Keratinocyte (primary cell): ENCODE measurements at regions not wholly inside any gene's neighbourhood (a gene's known extent, or its start where the extent isn't known, plus 50 kb on each side); places are given as distances from the start of the nearest gene placed in this dataset.

Experiments used
- DNase-seq: peaks from one replicate; pipeline ENCODE4 v3.0.0-alpha.2; 2011; ENCODE audit warnings: low read depth, missing footprints, low spot score
- FAIRE-seq: peaks from 2 replicates; lab custom pipeline; 2011; peaks lifted over from hg19 to GRCh38; lab: Jason Lieb, UNC
- H2AFZ ChIP-seq: 2 replicates; pipeline ENCODE4 v1.6.0; 2012; ENCODE audit warnings: low read length, control low read depth, inconsistent platforms; ENCODE audit not compliant: control insufficient read depth
- H3K27ac ChIP-seq: 2 replicates; pipeline ENCODE4 v1.5.1; 2011; ENCODE audit warnings: low read length; ENCODE audit not compliant: control insufficient read depth, insufficient read depth
- H3K27me3 ChIP-seq: 3 replicates; pipeline ENCODE4 v1.6.0; 2011; ENCODE audit warnings: low read length; ENCODE audit not compliant: control insufficient read depth, insufficient read depth; ENCODE audit errors: extremely low read depth
- H3K36me3 ChIP-seq, 2 experiments: 2 replicates in 1 of 2; 3 replicates in 1 of 2; pipeline ENCODE4 v1.5.1; 2011; ENCODE audit warnings: low read length in 2 of 2, mild to moderate bottlenecking in 1 of 2; ENCODE audit not compliant: control insufficient read depth in 2 of 2, insufficient read depth in 2 of 2; ENCODE audit errors: extremely low read depth in 1 of 2
- H3K4me1 ChIP-seq: 3 replicates; pipeline ENCODE4 v1.5.1; 2011; ENCODE audit warnings: low read length; ENCODE audit not compliant: control insufficient read depth, insufficient read depth; ENCODE audit errors: extremely low read depth
- H3K4me2 ChIP-seq: 3 replicates; pipeline ENCODE4 v1.6.0; 2011; ENCODE audit warnings: low read depth, low read length; ENCODE audit not compliant: control insufficient read depth, insufficient read depth; ENCODE audit errors: extremely low read depth
- H3K4me3 ChIP-seq, 3 experiments: fragments of 200-600 bp in 1 of 3; sonication (generic) in 1 of 3; 2 replicates in 2 of 3; 3 replicates in 1 of 3; pipeline ENCODE4 v1.5.1; 2011 to 2016; ENCODE audit warnings: low read length in 3 of 3, mild to moderate bottlenecking in 3 of 3, control low read depth in 2 of 3, inconsistent platforms in 1 of 3, low read depth in 1 of 3, mixed read lengths in 1 of 3, mixed run types in 1 of 3, moderate library complexity in 1 of 3; ENCODE audit not compliant: control insufficient read depth in 2 of 3, insufficient read depth in 2 of 3; ENCODE audit errors: extremely low read depth in 1 of 3
- H3K79me2 ChIP-seq: 2 replicates; pipeline ENCODE4 v1.6.0; 2012; ENCODE audit warnings: low read length; ENCODE audit not compliant: control insufficient read depth, insufficient read depth
- H3K9ac ChIP-seq: 3 replicates; pipeline ENCODE4 v1.6.0; 2011; ENCODE audit warnings: low read length; ENCODE audit not compliant: control insufficient read depth, insufficient read depth; ENCODE audit errors: extremely low read depth
- H3K9me1 ChIP-seq: 3 replicates; pipeline ENCODE4 v1.6.0; 2011; ENCODE audit warnings: low read length; ENCODE audit not compliant: control insufficient read depth, insufficient read depth; ENCODE audit errors: extremely low read depth
- H3K9me3 ChIP-seq: 2 replicates; pipeline ENCODE4 v1.5.1; 2012; ENCODE audit warnings: low read depth, low read length; ENCODE audit not compliant: control insufficient read depth
- H4K20me1 ChIP-seq: 3 replicates; pipeline ENCODE4 v1.6.0; 2011; ENCODE audit warnings: low read length; ENCODE audit not compliant: control insufficient read depth, insufficient read depth; ENCODE audit errors: extremely low read depth
- CTCF ChIP-seq, 3 experiments: IDR thresholded peaks in 1 of 3; conservative IDR thresholded peaks in 1 of 3; optimal IDR thresholded peaks in 1 of 3; 2 replicates in 2 of 3; 3 replicates in 1 of 3; pipeline versions ENCODE3 to v1.5.1; 2011; ENCODE audit warnings: low read length in 3 of 3, mild to moderate bottlenecking in 3 of 3, moderate library complexity in 2 of 3, control low read depth in 1 of 3, inconsistent platforms in 1 of 3; ENCODE audit not compliant: insufficient read depth in 2 of 3; ENCODE audit errors: extremely low read depth in 1 of 3
- EZH2 ChIP-seq: IDR thresholded peaks from one replicate; pipeline ENCODE4 v1.6.1; 2012; ENCODE audit warnings: inconsistent platforms, mild to moderate bottlenecking, low read length, moderate library complexity
- dilution Hi-C: fragments of 300-500 bp; cut with MboI; formaldehyde crosslinking; loops from one replicate; pipeline ENCODE4 v1.7.0; 2020; ENCODE audit warnings: low sequenced_read_pairs; ENCODE audit not compliant: extremely low pct_ligation_motif_present

GRCh38 chr12:69015831-69016230 lies 82.9 kb upstream of the CPM start:
- Histone ChIP-seq H3K9ac (no peak overlapping the region), H3K4me3 (no peak overlapping the region), H3K27ac (no peak overlapping the region), H3K79me2 (no peaks in the 10 kb centered on the region), H3K9me1 (no peaks in the 10 kb centered on the region), H3K36me3 (no peaks in the 10 kb centered on the region), H4K20me1 (no peaks in the 10 kb centered on the region), H3K9me3 (no peaks in the 10 kb centered on the region), H2AFZ (no peak overlapping the region), H3K27me3 (no peaks in the 10 kb centered on the region), H3K4me2 (no peak overlapping the region), H3K4me1 (no peaks in the 10 kb centered on the region)
- FAIRE-seq, result no peak
- TF ChIP-seq EZH2 (no peak), CTCF (optimal IDR thresholded peaks at IDR 0.05 in 1 of 3, IDR thresholded peaks at IDR 0.05 in 1 of 3, conservative IDR thresholded peaks at IDR 0.05 in 1 of 3; ENCODE audit: extremely low read depth in 1 of 3, insufficient read depth in 2 of 3, low read length in 3 of 3) (no peak)
- dilution Hi-C loops, result no loop called here
- DNase-seq, result no peak

- Histone ChIP-seq H3K9ac (no peak overlapping the region), H3K79me2 (no peaks in the 10 kb centered on the region), H3K9me3 (no peaks in the 10 kb centered on the region), H3K27me3 (no peaks in the 10 kb centered on the region), H3K9me1 (no peaks in the 10 kb centered on the region), H4K20me1 (no peaks in the 10 kb centered on the region), H3K4me3 (no peak overlapping the region), H3K27ac (no peak overlapping the region), H3K4me1 (peaks cover 6% of the 10 kb centered on the region), H3K36me3 (no peaks in the 10 kb centered on the region), H3K4me2 (no peak overlapping the region), H2AFZ (no peak overlapping the region)
- DNase-seq (no peak), FAIRE-seq (no peak)
- TF ChIP-seq EZH2 (no peak), CTCF (optimal IDR thresholded peaks at IDR 0.05 in 1 of 3, IDR thresholded peaks at IDR 0.05 in 1 of 3, conservative IDR thresholded peaks at IDR 0.05 in 1 of 3; ENCODE audit: extremely low read depth in 1 of 3, insufficient read depth in 2 of 3, low read length in 3 of 3) (no peak)
- dilution Hi-C loops, result no loop called here
Observed at GRCh38 chr12:69019082-69019481, 86.1 kb upstream of the CPM start.
